HG03558 (cell line): ENCODE measurements at regions not wholly inside any gene's neighbourhood (a gene's known extent, or its start where the extent isn't known, plus 50 kb on each side); places are given as distances from the start of the nearest gene placed in this dataset.
"Not testable (repeated sequence)": the region's sequence is repeated elsewhere in the genome, so short reads cannot be mapped to it uniquely, and the experiment has no call there.

Experiments
- ATAC-seq: cut with Tn5 transposase; IDR thresholded peaks from one replicate; pipeline ENCODE4 v1.9.1; 2021; ENCODE audit warnings: moderate number of reproducible peaks; ENCODE audit not compliant: unreplicated experiment; ENCODE audit errors: extremely low read depth

DNA sequence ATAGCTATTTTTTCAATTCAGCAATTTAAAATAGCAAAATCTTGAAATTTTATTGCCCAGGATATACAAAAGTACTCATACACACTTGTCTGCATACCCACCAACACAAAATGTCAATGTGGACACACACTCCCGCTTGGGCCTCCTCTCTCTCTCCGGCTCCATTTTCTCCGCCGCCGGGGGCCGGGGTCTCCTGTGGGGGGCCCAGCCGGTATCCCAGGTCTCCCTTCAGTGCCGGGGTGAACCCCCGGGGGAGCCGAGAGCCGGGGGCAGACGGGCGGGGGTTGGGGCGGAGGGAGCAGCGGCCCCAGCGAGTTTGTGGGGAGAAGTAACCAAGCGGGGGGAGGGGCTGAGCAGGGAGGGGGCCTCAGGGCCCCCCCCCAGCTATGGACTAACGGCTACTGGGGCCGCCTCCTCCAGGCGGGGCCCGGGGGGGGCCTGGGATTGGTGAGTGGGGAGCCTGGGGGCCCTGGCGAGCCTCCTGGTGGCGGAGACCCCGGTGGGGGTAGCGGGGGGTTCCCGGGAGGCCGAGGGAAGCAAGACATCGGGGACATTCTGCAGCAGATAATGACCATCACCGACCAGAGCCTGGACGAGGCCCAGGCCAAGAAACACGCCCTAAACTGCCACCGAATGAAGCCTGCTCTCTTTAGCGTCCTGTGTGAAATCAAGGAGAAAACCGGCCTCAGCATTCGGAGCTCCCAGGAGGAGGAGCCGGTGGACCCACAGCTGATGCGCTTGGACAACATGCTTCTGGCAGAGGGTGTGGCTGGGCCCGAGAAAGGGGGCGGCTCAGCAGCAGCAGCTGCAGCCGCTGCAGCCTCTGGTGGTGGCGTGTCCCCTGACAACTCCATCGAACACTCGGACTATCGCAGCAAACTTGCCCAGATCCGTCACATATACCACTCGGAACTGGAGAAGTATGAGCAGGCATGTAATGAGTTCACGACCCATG, 56.6 kb downstream of the CHST2 start:
- ATAC-seq: not testable (repeated sequence)

DNA sequence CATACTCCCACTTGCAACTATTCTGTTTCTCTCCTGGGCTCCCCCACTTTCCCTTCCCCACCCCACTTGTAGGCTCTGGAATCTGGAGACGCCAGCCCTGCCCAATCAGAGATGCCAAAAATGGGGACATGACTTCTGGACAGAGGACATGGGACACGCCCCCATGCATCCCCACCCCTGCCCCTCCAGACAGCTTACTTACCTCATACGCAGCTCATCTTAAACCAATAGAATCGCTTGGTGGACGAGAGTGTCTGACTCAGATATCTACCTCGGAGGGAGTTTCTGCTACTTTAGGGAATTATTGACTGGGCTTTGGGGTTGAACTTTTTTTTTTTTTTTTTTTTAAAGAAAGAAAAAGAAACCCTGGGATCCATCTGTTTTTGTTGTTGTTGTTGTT, 58.4 kb downstream of the CHST2 start:
- ATAC-seq: not testable (repeated sequence)

GRCh38 chr3:143178775-143179548, 59.4 kb downstream of the CHST2 start:
- ATAC-seq: not testable (repeated sequence)

GRCh38 chr3:143179603-143180002, 60.0 kb downstream of the CHST2 start:
- ATAC-seq: no peak

DNA sequence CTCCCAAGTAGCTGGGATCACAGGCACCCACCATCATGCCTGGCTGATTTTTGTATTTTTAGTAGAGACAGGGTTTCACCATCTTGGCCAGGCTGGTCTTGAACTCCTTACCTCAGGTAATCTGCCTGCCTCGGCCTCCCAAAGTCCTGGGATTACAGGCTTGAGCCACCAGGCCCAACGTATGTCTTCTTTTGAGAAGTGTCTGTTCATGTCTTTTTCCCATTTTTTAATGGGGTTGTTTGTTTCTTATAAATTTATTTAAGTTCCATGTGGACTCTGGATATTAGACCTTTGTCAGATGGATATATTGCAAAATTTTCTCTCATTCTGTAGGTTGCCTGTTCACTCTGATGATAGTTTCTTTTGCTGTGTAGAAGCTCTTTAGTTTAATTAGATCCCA, 61.3 kb downstream of the CHST2 start:
- ATAC-seq: not testable (repeated sequence)

GRCh38 chr3:143181977-143182376, 62.4 kb downstream of the CHST2 start:
- not testable (repeated sequence) for ATAC-seq

DNA sequence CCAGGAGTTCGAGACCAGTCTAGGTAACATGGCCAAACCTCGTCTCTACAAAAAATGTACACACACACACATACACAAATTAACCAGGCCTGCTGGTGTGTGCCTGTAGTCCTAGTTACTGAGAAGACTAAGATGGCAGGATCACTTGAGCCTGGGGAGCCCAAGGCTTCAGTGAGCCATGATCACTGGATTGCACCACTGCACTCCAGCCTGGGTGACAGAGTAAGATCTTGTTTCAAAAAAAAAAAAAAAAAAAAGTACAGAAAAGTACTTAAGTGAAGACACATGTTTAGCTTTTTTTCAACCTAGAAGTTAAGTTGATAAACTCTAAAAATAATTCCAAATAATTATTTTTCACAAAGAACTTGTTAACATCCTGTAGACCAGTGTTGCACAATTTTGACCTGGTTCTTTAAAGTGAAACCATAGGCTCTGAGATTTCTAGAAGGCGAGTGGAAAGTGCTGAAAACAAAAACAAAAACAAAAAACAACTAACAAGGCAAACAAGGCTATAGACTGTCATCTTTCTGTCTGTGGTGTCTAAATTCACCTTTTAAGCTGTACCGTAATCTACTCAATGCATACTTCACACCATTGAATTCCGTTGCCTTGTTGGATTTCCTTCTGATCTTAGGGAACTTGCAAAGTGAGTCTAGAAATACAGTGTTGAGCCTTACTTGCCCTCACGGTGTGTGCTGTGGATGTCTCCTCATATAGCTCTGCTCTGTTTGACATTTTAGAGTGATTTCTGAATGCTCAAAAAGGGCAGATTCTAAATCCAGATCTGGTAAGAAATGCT, 63.5 kb downstream of the CHST2 start:
- no peak for ATAC-seq

DNA sequence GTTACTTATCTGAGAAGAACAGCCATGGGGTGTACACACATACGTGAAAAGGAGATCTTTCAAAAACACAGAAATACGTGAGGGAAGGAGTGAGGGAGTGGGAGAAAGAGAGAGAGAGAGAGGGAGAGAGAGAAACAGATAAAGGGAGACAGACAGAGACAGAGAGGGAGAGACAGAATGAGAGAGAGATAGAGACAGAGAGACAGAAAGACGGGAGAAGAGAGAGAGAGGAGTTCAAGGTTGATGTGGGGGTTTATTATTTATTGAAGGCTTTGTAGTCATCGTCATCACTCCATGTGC, 64.0 kb downstream of the CHST2 start:
- ATAC-seq: no peak

- ATAC-seq: no peak
Observed at GRCh38 chr3:143184099-143184498, 64.5 kb downstream of the CHST2 start.

DNA sequence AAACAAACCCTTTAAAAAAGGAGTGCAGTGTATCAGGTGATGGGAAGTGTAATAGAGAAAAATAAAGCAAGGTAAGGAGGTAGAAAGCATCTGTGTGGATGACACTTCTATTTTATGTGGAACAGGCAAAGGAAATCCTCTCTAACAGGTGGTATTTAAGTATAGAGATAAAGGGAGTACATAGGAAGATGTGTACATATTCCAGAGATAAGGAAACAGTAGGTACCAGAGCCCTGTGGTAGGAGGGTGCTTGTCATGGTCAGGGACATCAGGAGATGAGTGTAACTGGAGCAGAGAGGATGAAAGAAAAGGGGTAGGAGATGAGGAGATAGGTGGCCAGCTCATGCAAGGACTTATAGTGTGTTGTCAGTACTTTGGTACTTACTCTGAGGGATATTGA, 65.8 kb downstream of the CHST2 start:
- no peak for ATAC-seq

GRCh38 chr3:143187111-143187510, 67.5 kb downstream of the CHST2 start:
- ATAC-seq: no peak

GRCh38 chr3:143188881-143189280, 69.3 kb downstream of the CHST2 start:
- ATAC-seq: no peak

DNA sequence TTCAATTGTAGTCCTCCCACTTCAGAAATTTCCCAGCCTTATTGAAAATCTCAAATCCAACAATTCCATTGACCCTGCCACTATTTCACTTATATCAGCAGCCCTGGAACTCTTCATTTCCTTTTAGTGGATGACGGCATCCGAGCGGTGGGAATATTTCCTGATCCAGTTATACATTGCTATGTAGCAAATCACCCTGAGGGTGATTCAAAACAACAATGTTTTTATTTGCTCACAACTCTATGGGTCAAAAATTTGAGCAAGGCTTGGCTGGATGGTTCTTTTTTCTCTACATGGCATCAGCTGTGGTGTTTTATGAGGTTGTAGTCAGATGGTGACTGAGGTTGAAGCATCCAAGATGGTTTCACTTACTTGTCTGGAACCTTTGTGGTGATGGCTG, 70.5 kb downstream of the CHST2 start:
- ATAC-seq: no peak

DNA sequence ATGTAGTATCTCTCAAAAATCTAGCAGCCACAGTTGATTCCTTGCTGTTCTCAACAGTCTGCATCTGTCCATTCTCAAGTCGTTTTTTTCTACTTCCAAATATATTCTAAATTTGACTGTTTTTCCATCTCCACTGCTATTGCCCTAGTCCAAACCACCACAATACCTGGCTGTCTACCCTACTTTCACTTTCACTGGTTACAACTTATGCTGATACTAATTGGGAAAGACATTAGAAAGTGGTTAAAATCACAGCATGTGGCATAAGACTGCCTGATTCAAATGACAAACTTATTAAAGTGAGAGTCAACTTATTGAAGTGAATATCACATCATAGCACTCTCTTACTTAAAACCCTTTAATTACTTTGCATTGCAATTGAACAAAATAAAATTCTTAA, 72.6 kb downstream of the CHST2 start:
- no peak for ATAC-seq

DNA sequence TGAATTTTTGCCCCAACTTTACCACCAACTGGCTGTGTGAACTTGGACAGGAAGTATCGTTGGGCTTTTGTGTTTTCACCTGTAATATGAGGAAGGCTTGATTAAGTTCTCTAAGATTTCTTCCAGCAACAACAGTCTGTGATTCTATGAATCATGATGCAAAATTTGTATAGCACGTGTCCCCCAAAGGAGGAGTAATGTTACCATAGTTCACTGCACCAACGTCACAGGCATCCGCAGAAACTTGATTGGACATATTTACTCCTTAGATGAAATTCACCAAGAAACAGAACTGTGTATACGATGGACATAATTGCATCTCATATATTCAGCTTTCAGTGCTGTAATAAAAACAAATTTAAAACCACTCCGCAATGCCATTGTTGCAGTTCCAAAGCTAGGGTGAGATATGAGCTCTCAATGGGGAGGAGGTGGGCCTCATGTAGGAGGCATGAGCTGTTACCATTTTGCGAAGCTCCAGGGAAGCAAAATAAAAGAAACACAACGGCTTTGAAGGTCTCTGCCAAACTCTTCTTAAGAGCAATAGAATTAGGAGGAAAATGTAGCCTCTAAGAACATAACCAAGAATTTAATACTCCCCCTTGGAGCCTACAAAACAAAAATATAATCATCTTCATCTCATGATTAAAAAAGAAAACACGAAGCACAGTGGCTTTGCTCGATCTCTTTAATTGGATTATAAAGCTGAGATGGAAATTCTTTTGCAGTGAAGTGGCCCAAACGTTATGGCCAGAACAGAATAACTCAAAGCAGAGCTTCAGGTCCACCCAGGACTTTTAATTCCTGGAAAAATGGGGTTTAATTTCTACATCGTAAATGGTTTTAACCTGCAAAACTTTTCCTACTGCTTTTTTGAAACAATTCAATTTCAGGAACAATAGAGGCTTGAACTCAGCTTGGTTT, 80.7 kb downstream of the CHST2 start:
- ATAC-seq: no peak

- no peak for ATAC-seq
Observed at GRCh38 chr3:143201045-143201444, 81.5 kb downstream of the CHST2 start.

DNA sequence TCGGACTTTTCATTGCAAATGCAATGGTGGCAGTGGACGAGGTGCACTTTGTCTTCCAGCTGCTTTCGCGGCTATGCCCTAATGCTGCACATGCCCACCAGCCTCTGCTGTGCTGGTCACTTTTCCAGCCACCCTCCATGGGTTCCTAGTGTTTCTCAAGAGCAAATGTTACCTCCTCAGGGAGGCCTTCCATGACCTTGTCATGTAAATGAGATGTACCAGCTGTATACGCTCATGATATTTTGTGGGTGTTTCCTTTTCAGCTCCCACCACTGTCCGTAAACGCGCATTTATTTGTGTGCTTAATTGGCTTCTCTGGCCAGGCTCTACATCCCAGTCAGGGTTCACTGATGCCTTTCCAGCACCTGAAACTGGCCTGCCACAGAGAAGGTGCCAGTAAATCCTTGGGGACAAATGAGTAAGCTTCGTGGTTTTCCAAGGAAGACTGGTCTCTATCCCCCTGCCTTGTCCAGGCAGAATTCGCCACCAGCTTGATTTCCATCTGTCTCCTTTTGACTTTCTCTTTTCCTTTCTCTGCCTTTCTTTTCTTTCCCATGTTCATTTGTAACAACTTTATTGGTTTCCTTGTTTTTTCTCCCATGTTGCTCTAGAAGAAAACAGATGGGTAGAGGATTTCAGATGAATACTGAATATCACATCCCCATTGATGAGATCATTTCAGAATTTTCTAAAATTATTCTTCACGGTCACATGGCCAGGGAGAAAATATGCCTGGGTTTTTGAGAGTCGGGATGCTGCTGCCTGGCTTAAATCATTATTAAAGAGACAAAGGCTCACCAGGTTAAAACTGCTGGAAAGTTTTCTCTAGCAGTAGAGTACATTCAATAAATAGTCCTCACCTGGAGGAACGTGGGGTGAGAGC, 82.5 kb downstream of the CHST2 start:
- no peak for ATAC-seq

GRCh38 chr3:143203142-143203541, 83.6 kb downstream of the CHST2 start:
- no peak for ATAC-seq

- ATAC-seq: no peak
Observed at GRCh38 chr3:143203848-143204247, 84.3 kb downstream of the CHST2 start.
